ENCODE measurements at regions not wholly inside any gene's neighbourhood (a gene's known extent, or its start where the extent isn't known, plus 50 kb on each side); places are given as distances from the start of the nearest gene placed in this dataset.

DNA sequence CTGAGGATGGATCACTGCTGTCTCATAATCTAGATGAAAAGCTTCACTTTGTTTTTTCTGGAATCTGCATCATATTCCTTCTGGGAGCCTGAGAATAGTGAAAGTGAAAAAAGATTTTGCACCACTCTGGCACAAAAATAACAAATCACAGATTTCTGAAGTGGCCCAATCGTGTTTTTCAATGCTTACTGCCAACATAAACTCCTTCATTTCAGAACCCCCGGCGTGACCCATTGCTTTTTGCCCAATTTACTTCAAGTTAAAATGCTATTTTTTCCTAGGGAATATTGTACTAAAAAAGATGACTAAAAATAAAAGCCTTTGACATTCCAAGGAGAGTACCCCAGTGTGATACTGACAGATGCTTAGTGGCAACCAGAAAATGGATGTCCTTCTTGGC, 53.7 kb upstream of the ANK3 start:
- Histone ChIP-seq H3K9me3 (ENCODE audit: control insufficient read depth, low read depth, low read length) (no peaks in the 10 kb centered on the region), H3K9me1 (ENCODE audit: control insufficient read depth, extremely low read depth, insufficient read depth, low read length) (no peaks in the 10 kb centered on the region), H3K79me2 (ENCODE audit: control insufficient read depth, insufficient read depth, low read length) (no peaks in the 10 kb centered on the region), H3K27me3 (ENCODE audit: control insufficient read depth, extremely low read depth, insufficient read depth, low read length) (no peaks in the 10 kb centered on the region), H2AFZ (ENCODE audit: control insufficient read depth, low read length) (no peak overlapping the region), H3K4me1 (ENCODE audit: control insufficient read depth, extremely low read depth, insufficient read depth, low read length) (peaks cover 10% of the 10 kb centered on the region), H3K9ac (ENCODE audit: control insufficient read depth, extremely low read depth, insufficient read depth, low read length) (no peak overlapping the region), H3K27ac (ENCODE audit: control insufficient read depth, insufficient read depth, low read length) (no peak overlapping the region), H4K20me1 (ENCODE audit: control insufficient read depth, extremely low read depth, insufficient read depth, low read length) (no peaks in the 10 kb centered on the region), H3K36me3 (ENCODE audit: control insufficient read depth in 2 of 2, extremely low read depth in 1 of 2, insufficient read depth in 2 of 2, low read length in 2 of 2) (no peaks in the 10 kb centered on the region), H3K4me2 (ENCODE audit: control insufficient read depth, extremely low read depth, insufficient read depth, low read depth, low read length) (no peak overlapping the region), H3K4me3 (ENCODE audit: control insufficient read depth in 2 of 3, extremely low read depth in 1 of 3, insufficient read depth in 2 of 3, low read depth in 1 of 3, low read length in 3 of 3) (no peak overlapping the region)
- FAIRE-seq, result no peak
- dilution Hi-C loops (cut with MboI; ENCODE audit: extremely low pct_ligation_motif_present, low sequenced_read_pairs), result loop anchor here (10.0 to 25.0 kb wide), 2 partner anchors 191 to 331 kb away; no protein-coding TSS in a partner anchor
- no peak for TF ChIP-seq EZH2 (IDR thresholded peaks at IDR 0.05; ENCODE audit: low read length)
- TF ChIP-seq, protein P1, sequence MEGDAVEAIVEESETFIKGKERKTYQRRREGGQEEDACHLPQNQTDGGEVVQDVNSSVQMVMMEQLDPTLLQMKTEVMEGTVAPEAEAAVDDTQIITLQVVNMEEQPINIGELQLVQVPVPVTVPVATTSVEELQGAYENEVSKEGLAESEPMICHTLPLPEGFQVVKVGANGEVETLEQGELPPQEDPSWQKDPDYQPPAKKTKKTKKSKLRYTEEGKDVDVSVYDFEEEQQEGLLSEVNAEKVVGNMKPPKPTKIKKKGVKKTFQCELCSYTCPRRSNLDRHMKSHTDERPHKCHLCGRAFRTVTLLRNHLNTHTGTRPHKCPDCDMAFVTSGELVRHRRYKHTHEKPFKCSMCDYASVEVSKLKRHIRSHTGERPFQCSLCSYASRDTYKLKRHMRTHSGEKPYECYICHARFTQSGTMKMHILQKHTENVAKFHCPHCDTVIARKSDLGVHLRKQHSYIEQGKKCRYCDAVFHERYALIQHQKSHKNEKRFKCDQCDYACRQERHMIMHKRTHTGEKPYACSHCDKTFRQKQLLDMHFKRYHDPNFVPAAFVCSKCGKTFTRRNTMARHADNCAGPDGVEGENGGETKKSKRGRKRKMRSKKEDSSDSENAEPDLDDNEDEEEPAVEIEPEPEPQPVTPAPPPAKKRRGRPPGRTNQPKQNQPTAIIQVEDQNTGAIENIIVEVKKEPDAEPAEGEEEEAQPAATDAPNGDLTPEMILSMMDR (optimal IDR thresholded peaks at IDR 0.05 in 1 of 3, IDR thresholded peaks at IDR 0.05 in 1 of 3, conservative IDR thresholded peaks at IDR 0.05 in 1 of 3; ENCODE audit: extremely low read depth in 1 of 3, insufficient read depth in 2 of 3, low read length in 3 of 3), result no peak
- DNase-seq (ENCODE audit: low read depth, low spot score), result no peak

DNA sequence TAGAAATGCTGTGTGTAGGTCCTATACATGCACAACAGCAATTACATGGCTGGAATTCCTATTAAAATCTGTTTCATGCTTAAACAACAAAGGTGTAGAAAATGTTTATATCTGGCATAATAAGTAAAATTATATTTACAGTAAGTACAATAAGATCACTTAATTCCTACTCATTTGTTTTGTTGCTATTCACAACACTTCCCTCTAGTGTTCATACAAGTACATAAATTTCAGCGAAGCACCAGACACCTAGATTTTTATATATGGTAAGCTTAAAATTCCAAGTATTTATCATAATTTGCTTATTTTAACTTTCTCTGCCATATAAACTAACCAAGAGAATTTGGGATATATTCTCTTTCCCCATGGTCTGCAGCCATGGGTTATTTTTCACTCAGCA, 51.8 kb upstream of the ANK3 start:
- FAIRE-seq, result no peak
- no peak overlapping the region for H3K27ac ChIP-seq (ENCODE audit: control insufficient read depth, insufficient read depth, low read length)

More for the DNA sequence above, 51.8 kb upstream of the ANK3 start:
- Histone ChIP-seq H3K9ac (ENCODE audit: control insufficient read depth, extremely low read depth, insufficient read depth, low read length) (no peak overlapping the region), H3K4me2 (ENCODE audit: control insufficient read depth, extremely low read depth, insufficient read depth, low read depth, low read length) (no peak overlapping the region), H3K79me2 (ENCODE audit: control insufficient read depth, insufficient read depth, low read length) (no peaks in the 10 kb centered on the region), H3K9me1 (ENCODE audit: control insufficient read depth, extremely low read depth, insufficient read depth, low read length) (no peaks in the 10 kb centered on the region), H2AFZ (ENCODE audit: control insufficient read depth, low read length) (no peak overlapping the region), H3K27me3 (ENCODE audit: control insufficient read depth, extremely low read depth, insufficient read depth, low read length) (no peaks in the 10 kb centered on the region), H4K20me1 (ENCODE audit: control insufficient read depth, extremely low read depth, insufficient read depth, low read length) (no peaks in the 10 kb centered on the region), H3K4me3 (ENCODE audit: control insufficient read depth in 2 of 3, extremely low read depth in 1 of 3, insufficient read depth in 2 of 3, low read depth in 1 of 3, low read length in 3 of 3) (no peak overlapping the region), H3K36me3 (ENCODE audit: control insufficient read depth in 2 of 2, extremely low read depth in 1 of 2, insufficient read depth in 2 of 2, low read length in 2 of 2) (no peaks in the 10 kb centered on the region), H3K9me3 (ENCODE audit: control insufficient read depth, low read depth, low read length) (no peaks in the 10 kb centered on the region), H3K4me1 (ENCODE audit: control insufficient read depth, extremely low read depth, insufficient read depth, low read length) (peaks cover 4% of the 10 kb centered on the region)
- no peak for DNase-seq (ENCODE audit: low read depth, low spot score)
- TF ChIP-seq, protein P1 (optimal IDR thresholded peaks at IDR 0.05 in 1 of 3, IDR thresholded peaks at IDR 0.05 in 1 of 3, conservative IDR thresholded peaks at IDR 0.05 in 1 of 3; ENCODE audit: extremely low read depth in 1 of 3, insufficient read depth in 2 of 3, low read length in 3 of 3), result peak in 1 of 3 experiments; percentile 10
- no peak for TF ChIP-seq EZH2 (IDR thresholded peaks at IDR 0.05; ENCODE audit: low read length)
- dilution Hi-C loops (cut with MboI; ENCODE audit: extremely low pct_ligation_motif_present, low sequenced_read_pairs), result loop anchor here (10.0 to 25.0 kb wide), 2 partner anchors 193 to 329 kb away; no protein-coding TSS in a partner anchor
